Gastrocnemius medialis (tissue), 4 donors: ENCODE measurements at regions not wholly inside any gene's neighbourhood (a gene's known extent, or its start where the extent isn't known, plus 50 kb on each side); places are given as distances from the start of the nearest gene placed in this dataset.

Experiments used
- ATAC-seq, 2 donors: fragments of 150-250 bp; one replicate each; pipeline ENCODE4 v1.9.1; 2016
- DNase-seq, 2 donors: peaks; one replicate each; pipeline ENCODE4 v3.0.0-alpha.2; 2019
- H3K27ac ChIP-seq, 4 donors: fragments of 200-600 bp; sonication (generic); 1 replicate in 1 of 4; 2 replicates in 3 of 4; pipeline ENCODE4 v1.5.1; 2016 to 2018; ENCODE audit warnings: mild to moderate bottlenecking in 2 of 4, moderate library complexity in 1 of 4
- H3K27me3 ChIP-seq, 3 donors: fragments of 200-600 bp; sonication (generic) in 2 of 3; 1 replicate in 1 of 3; 2 replicates in 2 of 3; pipeline versions ENCODE4 v1.5.1 to v1.6.0; 2016 to 2019; ENCODE audit warnings: mild to moderate bottlenecking in 1 of 3, moderate library complexity in 1 of 3
- H3K36me3 ChIP-seq, 2 donors: fragments of 200-600 bp; sonication (generic) in 1 of 2; one replicate each; pipeline ENCODE4 v1.5.1; 2017 to 2018
- H3K4me1 ChIP-seq, 2 donors: fragments of 200-600 bp; sonication (generic) in 1 of 2; one replicate each; pipeline ENCODE4 v1.5.1; 2016 to 2017; ENCODE audit warnings: mild to moderate bottlenecking in 2 of 2
- H3K4me3 ChIP-seq, 4 donors: fragments of 200-600 bp; sonication (generic) in 3 of 4; 1 replicate in 1 of 4; 2 replicates in 3 of 4; pipeline ENCODE4 v1.5.1; 2016 to 2019; ENCODE audit warnings: mild to moderate bottlenecking in 2 of 4
- H3K9me3 ChIP-seq, 3 donors: fragments of 200-600 bp; sonication (generic) in 2 of 3; 1 replicate in 1 of 3; 2 replicates in 2 of 3; pipeline ENCODE4 v1.5.1; 2016 to 2019
- POLR2A ChIP-seq, 2 donors: fragments of 450-650 bp; IDR thresholded peaks; one replicate each; pipeline ENCODE4 v1.6.1; 2017; ENCODE audit warnings: antibody characterized with exemption in 2 of 2, mild to moderate bottlenecking in 2 of 2, moderate library complexity in 2 of 2
- in situ Hi-C, 4 donors: fragments of 200-750 bp; cut with MboI; loops; one replicate each; pipeline versions ENCODE4 v1.15.0 to v1.8.0; 2017; ENCODE audit warnings: low sequenced_read_pairs in 4 of 4
- intact Hi-C: fragments of 100-400 bp; cut with DNase I; formaldehyde crosslinking; loops from one replicate; pipeline ENCODE4 v1.15.1; 2023; ENCODE audit warnings: low total_unique reads
- TF ChIP-seq, protein P1 (sequence below), 5 experiments: fragments of 450-650 bp in 3 of 5; fragments of 200-600 bp in 2 of 5; sonication (generic) in 2 of 5; IDR thresholded peaks in 4 of 5; conservative IDR thresholded peaks in 1 of 5; 1 replicate in 4 of 5; 2 replicates in 1 of 5; pipeline ENCODE4 v1.5.1; 2016 to 2019; ENCODE audit warnings: antibody characterized with exemption in 5 of 5, mild to moderate bottlenecking in 3 of 5, moderate library complexity in 3 of 5

GRCh38 chr6:126134491-126134890 lies 148.2 kb downstream of the TRMT11 start:
- TF ChIP-seq, protein P1, sequence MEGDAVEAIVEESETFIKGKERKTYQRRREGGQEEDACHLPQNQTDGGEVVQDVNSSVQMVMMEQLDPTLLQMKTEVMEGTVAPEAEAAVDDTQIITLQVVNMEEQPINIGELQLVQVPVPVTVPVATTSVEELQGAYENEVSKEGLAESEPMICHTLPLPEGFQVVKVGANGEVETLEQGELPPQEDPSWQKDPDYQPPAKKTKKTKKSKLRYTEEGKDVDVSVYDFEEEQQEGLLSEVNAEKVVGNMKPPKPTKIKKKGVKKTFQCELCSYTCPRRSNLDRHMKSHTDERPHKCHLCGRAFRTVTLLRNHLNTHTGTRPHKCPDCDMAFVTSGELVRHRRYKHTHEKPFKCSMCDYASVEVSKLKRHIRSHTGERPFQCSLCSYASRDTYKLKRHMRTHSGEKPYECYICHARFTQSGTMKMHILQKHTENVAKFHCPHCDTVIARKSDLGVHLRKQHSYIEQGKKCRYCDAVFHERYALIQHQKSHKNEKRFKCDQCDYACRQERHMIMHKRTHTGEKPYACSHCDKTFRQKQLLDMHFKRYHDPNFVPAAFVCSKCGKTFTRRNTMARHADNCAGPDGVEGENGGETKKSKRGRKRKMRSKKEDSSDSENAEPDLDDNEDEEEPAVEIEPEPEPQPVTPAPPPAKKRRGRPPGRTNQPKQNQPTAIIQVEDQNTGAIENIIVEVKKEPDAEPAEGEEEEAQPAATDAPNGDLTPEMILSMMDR (IDR thresholded peaks at IDR 0.05 in 4 of 5, conservative IDR thresholded peaks at IDR 0.05 in 1 of 5): no peak
- TF ChIP-seq POLR2A (IDR thresholded peaks at IDR 0.05): no peak
- in situ Hi-C loops: no loop called here
- H3K36me3 ChIP-seq: peaks cover 0 to 32% of the 10 kb centered on the region in 2 donors
- H3K27ac ChIP-seq: no peak overlapping the region
- no peak overlapping the region for H3K4me3 ChIP-seq
- H3K4me1 ChIP-seq: no peaks in the 10 kb centered on the region
- H3K27me3 ChIP-seq: no peaks in the 10 kb centered on the region
- ATAC-seq: no peak
- no peaks in the 10 kb centered on the region for H3K9me3 ChIP-seq
- no peak for DNase-seq
- intact Hi-C loops: no loop called here

- ATAC-seq (no peak), DNase-seq (no peak)
- no peak overlapping the region for H3K4me3 ChIP-seq
- peaks cover 0 to 5% of the 10 kb centered on the region in 2 donors for H3K36me3 ChIP-seq
- in situ Hi-C loops: no loop called here
- H3K27me3 ChIP-seq: no peaks in the 10 kb centered on the region
- no peak overlapping the region for H3K27ac ChIP-seq
- H3K4me1 ChIP-seq: peaks cover 0 to 3% of the 10 kb centered on the region in 2 donors
- intact Hi-C loops: no loop called here
- TF ChIP-seq POLR2A (IDR thresholded peaks at IDR 0.05): no peak
- TF ChIP-seq, protein P1 (IDR thresholded peaks at IDR 0.05 in 4 of 5, conservative IDR thresholded peaks at IDR 0.05 in 1 of 5): no peak
- no peaks in the 10 kb centered on the region for H3K9me3 ChIP-seq
These were observed 153.7 kb downstream of the TRMT11 start for GRCh38 chr6:126140015-126140414.

DNA sequence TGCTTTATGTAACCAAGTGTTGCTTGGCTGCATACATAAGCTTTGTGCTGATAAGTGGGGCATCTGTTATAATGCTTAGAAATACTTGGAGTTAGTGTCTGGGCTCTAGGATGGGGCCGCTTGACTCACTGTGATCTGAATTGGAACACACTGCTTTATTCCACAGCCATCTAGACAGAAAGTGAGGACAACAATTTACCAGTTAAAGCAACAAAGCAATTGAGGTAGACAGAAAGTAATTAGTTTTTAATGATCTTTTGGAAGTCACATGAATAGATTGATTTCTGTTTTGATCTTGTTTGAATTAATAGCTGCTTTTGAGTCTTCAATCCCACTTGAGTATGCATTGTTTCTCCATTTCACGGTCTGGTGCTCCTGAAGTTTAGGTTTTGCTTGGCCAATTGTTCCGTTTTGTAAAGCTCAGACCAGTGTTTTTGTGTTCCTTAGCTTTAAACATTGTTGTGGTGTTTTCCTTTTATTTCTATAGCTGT lies 157.5 kb downstream of the TRMT11 start:
- ATAC-seq: no peak

DNA sequence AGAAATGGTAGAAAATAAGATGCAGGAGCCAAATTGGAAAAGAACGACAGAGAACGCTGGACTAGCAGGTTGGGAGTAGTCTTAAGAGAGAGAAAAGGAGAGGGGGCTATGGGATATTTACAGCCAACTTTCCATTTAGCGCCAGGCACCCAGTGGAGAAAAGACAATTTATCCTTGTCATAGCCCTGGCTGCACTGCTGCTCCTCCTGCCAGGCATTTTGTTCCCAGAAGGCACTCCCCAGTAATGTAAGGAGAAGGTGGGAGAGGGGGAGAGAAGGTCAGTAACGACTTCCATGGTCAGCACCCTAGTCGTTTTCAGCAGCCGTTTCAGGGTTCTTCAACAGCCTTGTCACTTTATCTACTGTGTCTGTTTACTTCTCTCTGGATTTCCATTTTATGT lies 159.0 kb downstream of the TRMT11 start:
- TF ChIP-seq, protein P1 (IDR thresholded peaks at IDR 0.05 in 4 of 5, conservative IDR thresholded peaks at IDR 0.05 in 1 of 5): no peak
- TF ChIP-seq POLR2A (IDR thresholded peaks at IDR 0.05): no peak
- Histone ChIP-seq H3K4me3 (no peak overlapping the region), H3K9me3 (no peaks in the 10 kb centered on the region), H3K36me3 (no peaks in the 10 kb centered on the region), H3K27ac (no peak overlapping the region), H3K27me3 (no peaks in the 10 kb centered on the region), H3K4me1 (peaks cover 0 to 3% of the 10 kb centered on the region in 2 donors)
- no peak for DNase-seq
- intact Hi-C loops (no loop called here), in situ Hi-C loops (no loop called here)
- ATAC-seq: no peak

More for the DNA sequence above, 157.5 kb downstream of the TRMT11 start:
- no peaks in the 10 kb centered on the region for H3K27me3 ChIP-seq
- H3K9me3 ChIP-seq: no peaks in the 10 kb centered on the region
- H3K36me3 ChIP-seq: no peaks in the 10 kb centered on the region
- intact Hi-C loops: no loop called here
- H3K27ac ChIP-seq: no peak overlapping the region
- in situ Hi-C loops: no loop called here
- DNase-seq: no peak
- TF ChIP-seq, protein P1 (IDR thresholded peaks at IDR 0.05 in 4 of 5, conservative IDR thresholded peaks at IDR 0.05 in 1 of 5): no peak
- TF ChIP-seq POLR2A (IDR thresholded peaks at IDR 0.05): no peak
- H3K4me1 ChIP-seq: peaks cover 0 to 3% of the 10 kb centered on the region in 2 donors
- H3K4me3 ChIP-seq: no peak overlapping the region

GRCh38 chr6:126147291-126147815 lies 161.0 kb downstream of the TRMT11 start:
- H3K4me3 ChIP-seq: no peak overlapping the region
- H3K9me3 ChIP-seq: no peaks in the 10 kb centered on the region
- H3K36me3 ChIP-seq: no peaks in the 10 kb centered on the region
- no peak overlapping the region for H3K27ac ChIP-seq
- intact Hi-C loops: no loop called here
- H3K4me1 ChIP-seq: peaks cover 0 to 3% of the 10 kb centered on the region in 2 donors
- TF ChIP-seq POLR2A (IDR thresholded peaks at IDR 0.05): no peak
- TF ChIP-seq, protein P1 (IDR thresholded peaks at IDR 0.05 in 4 of 5, conservative IDR thresholded peaks at IDR 0.05 in 1 of 5): no peak
- H3K27me3 ChIP-seq: no peaks in the 10 kb centered on the region
- DNase-seq: no peak
- ATAC-seq: no peak
- in situ Hi-C loops: no loop called here
